Breast epithelium (tissue), 4 donors: ENCODE measurements at regions not wholly inside any gene's neighbourhood (a gene's known extent, or its start where the extent isn't known, plus 50 kb on each side); places are given as distances from the start of the nearest gene placed in this dataset.
"Not testable (repeated sequence)": the region's sequence is repeated elsewhere in the genome, so short reads cannot be mapped to it uniquely, and the experiment has no call there.

Source experiments
- DNase-seq, 2 donors: peaks; one replicate each; pipeline ENCODE4 v3.0.0-alpha.2; 2019; ENCODE audit warnings: low spot score in 2 of 2
- H3K27ac ChIP-seq, 2 donors: fragments of 200-600 bp; sonication (generic) in 1 of 2; one replicate each; pipeline ENCODE4 v1.5.1; 2016 to 2019; ENCODE audit warnings: mild to moderate bottlenecking in 1 of 2
- H3K27me3 ChIP-seq, 2 donors: fragments of 200-600 bp; sonication (generic) in 1 of 2; one replicate each; pipeline versions ENCODE4 v1.5.1 to v1.6.0; 2017 to 2019; ENCODE audit warnings: control low read depth in 1 of 2, mild to moderate bottlenecking in 1 of 2
- H3K36me3 ChIP-seq: fragments of 200-600 bp; one replicate; pipeline ENCODE4 v1.5.1; 2019
- H3K4me1 ChIP-seq, 2 donors: fragments of 200-600 bp; sonication (generic); one replicate each; pipeline ENCODE4 v1.5.1; 2016 to 2019; ENCODE audit warnings: control low read depth in 1 of 2
- H3K4me3 ChIP-seq, 3 donors: fragments of 200-600 bp; sonication (generic); 1 replicate in 2 of 3; 2 replicates in 1 of 3; pipeline ENCODE4 v1.5.1; 2016 to 2019; ENCODE audit warnings: mild to moderate bottlenecking in 3 of 3, moderate library complexity in 2 of 3
- H3K9me3 ChIP-seq, 2 donors: fragments of 200-600 bp; sonication (generic) in 1 of 2; one replicate each; pipeline ENCODE4 v1.5.1; 2016 to 2019; ENCODE audit warnings: control low read depth in 1 of 2
- CTCF ChIP-seq, 3 donors: fragments of 450-650 bp; IDR thresholded peaks; one replicate each; pipeline ENCODE4 v1.5.1; 2016 to 2017; ENCODE audit warnings: antibody characterized with exemption in 3 of 3, mild to moderate bottlenecking in 3 of 3, moderate library complexity in 3 of 3
- POLR2A ChIP-seq: fragments of 450-650 bp; IDR thresholded peaks from one replicate; pipeline ENCODE4 v1.6.1; 2016; ENCODE audit warnings: antibody characterized with exemption, mild to moderate bottlenecking, moderate library complexity
- POLR2AphosphoS5 ChIP-seq, 3 donors: sonication (generic); formaldehyde crosslinking; IDR thresholded peaks; one replicate each; pipeline ENCODE4 v1.6.1; 2017; ENCODE audit warnings: antibody characterized with exemption in 3 of 3
- intact Hi-C: fragments of 100-400 bp; cut with DNase I; formaldehyde crosslinking; loops from one replicate; pipeline ENCODE4 v1.15.1; 2023; ENCODE audit warnings: low total_unique reads

DNA sequence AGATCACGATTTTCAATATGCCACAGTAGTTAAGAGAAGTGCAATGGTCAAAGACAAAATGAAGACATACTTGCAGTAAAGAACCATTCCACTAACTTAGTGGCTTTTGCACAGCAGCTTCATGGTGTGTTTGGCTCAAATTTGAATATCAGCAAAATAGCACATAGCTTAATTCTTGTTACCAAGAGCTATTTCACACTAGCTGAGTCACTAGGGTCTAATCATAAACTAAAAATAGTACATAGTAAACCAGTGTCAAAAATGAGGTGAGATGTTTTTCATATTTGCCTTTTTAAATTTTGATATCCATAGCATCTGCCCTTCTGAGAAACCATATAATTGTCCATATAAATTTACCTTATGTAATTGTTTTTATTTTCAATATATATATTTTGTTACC is 325.0 kb upstream of the LUZP2 start:
- TF ChIP-seq POLR2AphosphoS5 (IDR thresholded peaks at IDR 0.05) (no peak), CTCF (IDR thresholded peaks at IDR 0.05) (no peak), POLR2A (no peak)
- H3K27ac ChIP-seq = no peak overlapping the region
- H3K9me3 ChIP-seq = no peaks in the 10 kb centered on the region
- H3K4me1 ChIP-seq = no peaks in the 10 kb centered on the region
- H3K4me3 ChIP-seq = no peak overlapping the region
- intact Hi-C loops = no loop called here
- DNase-seq = no peak
- no peaks in the 10 kb centered on the region for H3K27me3 ChIP-seq
- no peaks in the 10 kb centered on the region for H3K36me3 ChIP-seq

DNA sequence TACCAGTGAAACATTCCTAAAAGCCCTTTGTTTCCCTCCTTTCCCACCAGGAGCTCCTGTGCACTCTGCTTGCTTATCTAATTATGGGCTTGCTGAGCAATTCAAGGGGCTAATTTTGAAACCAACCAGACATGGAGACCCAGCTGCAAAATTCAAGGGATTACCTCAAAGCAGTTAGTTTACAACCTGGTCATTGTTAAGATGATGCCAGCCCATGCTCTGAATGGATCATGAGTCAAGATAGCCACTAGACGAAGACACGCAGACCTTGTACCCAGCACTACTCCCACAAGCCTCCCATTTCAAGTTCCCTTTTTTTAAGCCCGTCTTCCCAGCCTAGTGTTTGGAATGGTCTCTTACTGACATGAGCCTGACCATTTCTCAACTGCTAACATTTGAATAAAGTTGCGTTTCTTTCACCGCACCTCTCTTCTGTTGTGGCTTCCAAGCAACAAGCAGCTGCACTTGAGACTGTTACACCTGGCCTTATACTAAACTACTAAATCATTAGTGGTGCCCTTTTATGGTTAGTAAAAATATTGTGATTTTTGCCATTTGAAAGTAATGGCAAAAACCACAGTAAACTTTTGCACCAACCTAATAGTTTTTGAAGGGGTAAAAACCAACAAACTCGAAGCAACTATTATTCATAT is 315.3 kb upstream of the LUZP2 start:
- intact Hi-C loops = no loop called here
- H3K4me1 ChIP-seq = no peaks in the 10 kb centered on the region
- DNase-seq = no peak
- no peak overlapping the region for H3K4me3 ChIP-seq
- no peaks in the 10 kb centered on the region for H3K9me3 ChIP-seq
- no peaks in the 10 kb centered on the region for H3K27me3 ChIP-seq
- no peak for TF ChIP-seq CTCF (IDR thresholded peaks at IDR 0.05)
- no peak for TF ChIP-seq POLR2AphosphoS5 (IDR thresholded peaks at IDR 0.05)
- no peak for TF ChIP-seq POLR2A
- no peaks in the 10 kb centered on the region for H3K36me3 ChIP-seq
- no peak overlapping the region for H3K27ac ChIP-seq

DNA sequence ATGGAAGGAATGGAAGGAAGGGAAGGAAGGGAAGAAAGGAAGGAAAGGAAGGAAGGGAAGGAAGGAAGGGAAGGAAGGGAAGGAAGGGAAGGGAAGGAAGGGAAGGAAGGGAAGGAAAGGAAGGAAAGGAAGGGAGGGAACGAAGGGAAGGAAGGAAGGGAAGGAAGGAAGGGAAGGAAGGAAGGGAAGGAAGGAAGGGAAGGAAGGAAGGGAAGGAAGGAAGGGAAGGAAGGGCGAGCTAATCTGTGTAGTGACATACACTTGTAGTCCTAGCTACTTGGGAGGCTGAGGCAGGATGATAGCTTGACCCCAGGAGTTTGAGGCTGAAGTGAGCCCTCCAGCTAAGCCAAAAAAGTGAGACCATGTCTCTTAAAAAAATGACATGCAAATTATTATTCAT is 311.3 kb upstream of the LUZP2 start:
- H3K36me3 ChIP-seq, H3K27me3 ChIP-seq, H3K4me1 ChIP-seq, H3K27ac ChIP-seq, H3K4me3 ChIP-seq, H3K9me3 ChIP-seq, intact Hi-C loops, DNase-seq: not testable (repeated sequence)

DNA sequence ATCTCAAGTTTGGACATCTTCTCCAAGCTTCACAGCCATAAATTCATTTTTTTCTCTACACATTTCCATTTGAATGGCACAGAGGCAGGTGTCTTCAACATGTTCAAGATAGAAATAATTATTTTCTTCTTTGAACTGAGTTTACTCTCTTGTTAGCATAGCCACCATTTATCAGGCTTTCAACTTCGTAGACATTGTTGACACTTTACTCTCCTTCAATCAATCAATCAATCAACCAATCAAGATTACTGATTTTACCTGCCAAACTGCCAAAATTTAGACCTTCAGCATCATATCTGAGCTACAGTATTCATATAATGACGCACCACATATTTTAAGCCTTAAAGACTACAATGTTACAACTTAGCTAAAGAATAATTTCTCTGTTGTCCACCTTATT is 300.1 kb upstream of the LUZP2 start:
- Histone ChIP-seq H3K27me3 (no peaks in the 10 kb centered on the region), H3K36me3 (no peaks in the 10 kb centered on the region), H3K27ac (no peak overlapping the region), H3K4me1 (no peaks in the 10 kb centered on the region), H3K9me3 (no peaks in the 10 kb centered on the region), H3K4me3 (no peak overlapping the region)
- TF ChIP-seq POLR2AphosphoS5 (IDR thresholded peaks at IDR 0.05) = no peak
- no peak for TF ChIP-seq CTCF (IDR thresholded peaks at IDR 0.05)
- no peak for TF ChIP-seq POLR2A
- no peak for DNase-seq
- intact Hi-C loops = no loop called here

GRCh38 chr11:24198481-24198880 is 298.4 kb upstream of the LUZP2 start:
- H3K4me1 ChIP-seq = no peaks in the 10 kb centered on the region
- no peaks in the 10 kb centered on the region for H3K27me3 ChIP-seq
- H3K36me3 ChIP-seq = no peaks in the 10 kb centered on the region
- H3K9me3 ChIP-seq = no peaks in the 10 kb centered on the region
- DNase-seq = no peak
- no peak overlapping the region for H3K4me3 ChIP-seq
- intact Hi-C loops = no loop called here
- no peak overlapping the region for H3K27ac ChIP-seq
- TF ChIP-seq POLR2A (no peak), POLR2AphosphoS5 (IDR thresholded peaks at IDR 0.05) (no peak), CTCF (IDR thresholded peaks at IDR 0.05) (no peak)

DNA sequence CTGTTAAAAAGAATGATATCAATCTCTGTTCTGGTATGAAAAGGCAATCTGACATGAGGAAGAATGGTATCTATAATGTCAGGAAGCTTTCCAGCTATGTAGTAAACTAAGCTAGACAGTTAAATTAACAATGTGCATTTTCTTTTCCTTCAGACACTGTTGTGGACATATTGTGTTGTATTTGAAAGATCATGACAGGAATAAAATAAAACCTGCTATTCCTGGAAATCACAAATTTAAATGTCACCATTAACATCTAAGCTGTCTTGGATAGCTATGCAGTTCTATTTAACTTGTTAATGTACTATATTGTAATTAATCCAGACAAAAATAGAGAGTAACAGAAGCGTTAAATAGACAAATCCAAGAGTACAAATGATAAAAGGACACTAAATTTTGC is 297.4 kb upstream of the LUZP2 start:
- intact Hi-C loops = no loop called here
- TF ChIP-seq POLR2A (no peak), CTCF (IDR thresholded peaks at IDR 0.05) (no peak), POLR2AphosphoS5 (IDR thresholded peaks at IDR 0.05) (no peak)

More for the DNA sequence above, 297.4 kb upstream of the LUZP2 start:
- DNase-seq = no peak
- no peaks in the 10 kb centered on the region for H3K4me1 ChIP-seq
- H3K27ac ChIP-seq = no peak overlapping the region
- H3K27me3 ChIP-seq = no peaks in the 10 kb centered on the region
- H3K36me3 ChIP-seq = no peaks in the 10 kb centered on the region
- no peak overlapping the region for H3K4me3 ChIP-seq
- no peaks in the 10 kb centered on the region for H3K9me3 ChIP-seq
